SK-N-SH (cell line): ENCODE measurements at regions not wholly inside any gene's neighbourhood (a gene's known extent, or its start where the extent isn't known, plus 50 kb on each side); places are given as distances from the start of the nearest gene placed in this dataset.

Experiments
- CTCF ChIA-PET: fragments of 300-600, 350-600 bp; formaldehyde crosslinking; extraction: SDS; loops from one replicate; lab custom pipeline; 2021; lab: Yijun Ruan, JAX
- POLR2A ChIA-PET: fragments of 350-600 bp; sonication (Branson Sonifier 250); formaldehyde crosslinking; extraction: SDS; loops from one replicate; lab custom pipeline; 2020; ENCODE audit warnings: antibody characterized with exemption, inconsistent platforms; lab: Yijun Ruan, JAX
- DNase-seq: peaks from one replicate; pipeline ENCODE4 v3.0.0; 2012
- H2AFZ ChIP-seq: fragments of 200-600 bp; sonication (generic); 2 replicates; pipeline ENCODE4 v1.8.1; 2016; ENCODE audit warnings: antibody characterized with exemption, mild to moderate bottlenecking, low read depth
- H3F3A ChIP-seq: fragments of 200-600 bp; sonication (generic); replicated peaks from 2 replicates; pipeline ENCODE3; 2016; ENCODE audit warnings: antibody characterized with exemption, mild to moderate bottlenecking; ENCODE audit not compliant: insufficient read depth
- H3K27ac ChIP-seq, 2 experiments: fragments of 200-500 bp in 1 of 2; fragments of 200-600 bp in 1 of 2; sonication (Bioruptor generic) in 1 of 2; sonication (generic), shearing (Covaris generic) in 1 of 2; 2 replicates each; pipeline versions ENCODE4 v1.5.1 to v1.6.1; 2014 to 2016; ENCODE audit warnings: low read depth in 2 of 2, inconsistent platforms in 1 of 2, low read length in 1 of 2, mild to moderate bottlenecking in 1 of 2, mixed read lengths in 1 of 2
- H3K27me3 ChIP-seq: fragments of 200-600 bp; sonication (generic), shearing (Covaris generic); 2 replicates; pipeline ENCODE4 v1.6.1; 2016; ENCODE audit warnings: mixed run types; ENCODE audit not compliant: insufficient read depth
- H3K36me3 ChIP-seq, 2 experiments: fragments of 200-500 bp in 1 of 2; fragments of 200-600 bp in 1 of 2; sonication (Bioruptor generic) in 1 of 2; sonication (generic) in 1 of 2; replicated peaks in 1 of 2; 2 replicates each; pipeline versions ENCODE3 to v1.5.1; 2014 to 2016; ENCODE audit warnings: low read length in 1 of 2, mild to moderate bottlenecking in 1 of 2; ENCODE audit not compliant: insufficient read depth in 2 of 2, control insufficient read depth in 1 of 2
- H3K4me1 ChIP-seq, 2 experiments: fragments of 200-500 bp in 1 of 2; fragments of 200-600 bp in 1 of 2; sonication (Bioruptor generic) in 1 of 2; sonication (generic), shearing (Covaris generic) in 1 of 2; 2 replicates each; pipeline versions ENCODE4 v1.5.1 to v1.6.1; 2014 to 2016; ENCODE audit warnings: low read depth in 1 of 2, low read length in 1 of 2, mixed run types in 1 of 2; ENCODE audit not compliant: insufficient read depth in 2 of 2, control insufficient read depth in 1 of 2
- H3K4me2 ChIP-seq: fragments of 200-600 bp; sonication (generic), shearing (Covaris generic); 2 replicates; pipeline ENCODE4 v1.6.1; 2017; ENCODE audit warnings: mixed run types
- H3K4me3 ChIP-seq, 2 experiments: fragments of 200-500 bp in 1 of 2; fragments of 200-600 bp in 1 of 2; sonication (Bioruptor generic) in 1 of 2; sonication (generic), shearing (Covaris generic) in 1 of 2; 2 replicates each; pipeline versions ENCODE4 v1.5.1 to v1.8.1; 2014 to 2016; ENCODE audit warnings: low read depth in 2 of 2, inconsistent platforms in 1 of 2, low read length in 1 of 2, mild to moderate bottlenecking in 1 of 2, mixed read lengths in 1 of 2, moderate library complexity in 1 of 2
- H3K79me2 ChIP-seq: fragments of 200-600 bp; sonication (generic); 2 replicates; pipeline ENCODE4 v1.8.1; 2017; ENCODE audit warnings: mild to moderate bottlenecking; ENCODE audit not compliant: insufficient read depth
- H3K9ac ChIP-seq: fragments of 200-600 bp; sonication (generic); 2 replicates; pipeline ENCODE4 v1.6.1; 2017; ENCODE audit warnings: mixed run types
- H3K9me2 ChIP-seq: fragments of 200-600 bp; sonication (generic); 2 replicates; pipeline ENCODE4 v1.6.1; 2017; ENCODE audit warnings: mixed run types
- H3K9me3 ChIP-seq: fragments of 200-600 bp; sonication (generic); 2 replicates; pipeline ENCODE4 v1.6.1; 2017; ENCODE audit warnings: mixed run types, mild to moderate bottlenecking, moderate library complexity
- H4K20me1 ChIP-seq: fragments of 200-600 bp; sonication (generic); 2 replicates; pipeline ENCODE4 v1.6.1; 2017; ENCODE audit warnings: mild to moderate bottlenecking, mixed run types; ENCODE audit not compliant: insufficient read depth
- CHD2 ChIP-seq: fragments of 150-350 bp; IDR thresholded peaks from 2 replicates; pipeline ENCODE4 v1.6.1; 2018; ENCODE audit warnings: low read length; ENCODE audit not compliant: partially characterized antibody
- EP300 ChIP-seq, 2 experiments: IDR thresholded peaks; 2 replicates each; pipeline versions ENCODE4 v1.4.0 to v1.6.1; 2012; ENCODE audit warnings: borderline replicate concordance in 1 of 2, low read depth in 1 of 2, low read length in 1 of 2
- GABPA ChIP-seq: IDR thresholded peaks from 2 replicates; pipeline ENCODE4 v1.4.0; 2012; ENCODE audit warnings: low read depth, mild to moderate bottlenecking
- GATA2 ChIP-seq: sonication (generic); formaldehyde crosslinking; IDR thresholded peaks from 2 replicates; pipeline ENCODE4 v1.5.0; 2020; ENCODE audit warnings: mild to moderate bottlenecking, missing genetic modification reagents
- MEF2A ChIP-seq: IDR thresholded peaks from 2 replicates; pipeline ENCODE4 v1.4.0; 2012; ENCODE audit warnings: low read depth, borderline replicate concordance
- NFIC ChIP-seq: IDR thresholded peaks from 2 replicates; pipeline ENCODE4 v1.4.0; 2012; ENCODE audit warnings: borderline replicate concordance
- NRF1 ChIP-seq: IDR thresholded peaks from 2 replicates; pipeline ENCODE4 v1.6.1; 2012; ENCODE audit warnings: low read depth, mild to moderate bottlenecking, low read length
- POLR2AphosphoS5 ChIP-seq: IDR thresholded peaks from 2 replicates; pipeline ENCODE4 v1.6.1; 2012; ENCODE audit warnings: low read depth, low read length
- RCOR1 ChIP-seq: fragments of 150-350 bp; IDR thresholded peaks from 2 replicates; pipeline ENCODE4 v1.6.1; 2017; ENCODE audit warnings: antibody characterized with exemption, low read length
- RFX5 ChIP-seq: IDR thresholded peaks from 2 replicates; pipeline ENCODE4 v1.6.1; 2012; ENCODE audit warnings: mild to moderate bottlenecking, improper control_type of control experiment, low read length
- SIN3A ChIP-seq: IDR thresholded peaks from 2 replicates; pipeline ENCODE4 v1.6.1; 2012; ENCODE audit warnings: low read depth, mild to moderate bottlenecking, low read length, moderate library complexity, borderline replicate concordance
- SMC3 ChIP-seq: IDR thresholded peaks from 2 replicates; pipeline ENCODE4 v1.6.1; 2012; ENCODE audit warnings: low read depth, low read length, improper control_type of control experiment
- TAF1 ChIP-seq: IDR thresholded peaks from 2 replicates; pipeline ENCODE4 v1.6.1; 2012; ENCODE audit warnings: low read depth, mild to moderate bottlenecking, low read length, moderate library complexity, borderline replicate concordance
- TEAD4 ChIP-seq: IDR thresholded peaks from 2 replicates; pipeline ENCODE4 v1.4.0; 2012; ENCODE audit warnings: mild to moderate bottlenecking, borderline replicate concordance; ENCODE audit not compliant: insufficient read depth
- YY1 ChIP-seq: IDR thresholded peaks from 2 replicates; pipeline ENCODE4 v1.4.0; 2012; ENCODE audit warnings: low read depth, mild to moderate bottlenecking
- WGBS: methylation state at CpG from one replicate; pipeline ENCODE4 v1.1.6; 2017; ENCODE audit warnings: low lambda C conversion rate; 5-methylcytosine and 5-hydroxymethylcytosine counted together
- TF ChIP-seq, protein P1 (sequence below): IDR thresholded peaks from 2 replicates; pipeline ENCODE4 v1.4.0; 2012; ENCODE audit warnings: low read depth
- TF ChIP-seq, protein P2 (sequence below): IDR thresholded peaks from 2 replicates; pipeline ENCODE4 v1.4.0; 2012; ENCODE audit warnings: low read depth, borderline replicate concordance
- TF ChIP-seq, protein P3 (sequence below): fragments of 200-600 bp; sonication (generic); IDR thresholded peaks from 2 replicates; pipeline ENCODE4 v1.6.1; 2017; ENCODE audit warnings: antibody characterized with exemption, mild to moderate bottlenecking, moderate library complexity
- TF ChIP-seq, protein P4 (sequence below): IDR thresholded peaks from 2 replicates; pipeline ENCODE4; 2012
- TF ChIP-seq, protein P5 (sequence below): IDR thresholded peaks from 2 replicates; pipeline ENCODE4 v1.6.1; 2012; ENCODE audit warnings: mild to moderate bottlenecking, low read depth, low read length, moderate library complexity

DNA sequence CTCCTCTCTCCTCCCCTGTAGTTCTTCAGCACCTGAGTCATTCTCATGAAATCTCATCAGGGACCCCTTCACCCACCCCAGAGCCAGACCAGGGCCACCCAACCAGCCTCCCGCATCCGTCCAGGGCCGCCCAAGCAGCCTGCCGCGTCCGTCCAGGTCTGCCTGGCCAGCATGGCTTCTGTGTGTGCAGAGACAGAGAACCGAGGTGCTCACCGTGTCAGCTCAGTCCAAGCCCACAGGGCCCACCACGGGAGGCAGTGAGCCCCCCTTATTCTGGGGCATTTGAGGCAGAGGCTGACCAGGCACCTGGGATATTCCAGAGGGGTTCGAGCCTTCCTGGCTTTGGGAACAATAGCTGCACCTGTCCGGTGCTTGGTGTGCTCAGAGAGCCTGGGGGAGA lies 1117.3 kb downstream of the BRD1 start:
- WGBS, result 15% methylated on average over 5 of the region's 11 CpGs
- Histone ChIP-seq H3K4me3 (no peak overlapping the region), H3K9ac (no peak overlapping the region), H3K4me2 (no peak overlapping the region), H3F3A (no peaks in the 10 kb centered on the region), H3K4me1 (no peaks in the 10 kb centered on the region; a peak in 1 of 4 replicates), H4K20me1 (no peaks in the 10 kb centered on the region), H3K9me3 (no peaks in the 10 kb centered on the region)
- POLR2A ChIA-PET, result no interaction called here
- TF ChIP-seq NFIC, result no peak
- TF ChIP-seq, protein P1, sequence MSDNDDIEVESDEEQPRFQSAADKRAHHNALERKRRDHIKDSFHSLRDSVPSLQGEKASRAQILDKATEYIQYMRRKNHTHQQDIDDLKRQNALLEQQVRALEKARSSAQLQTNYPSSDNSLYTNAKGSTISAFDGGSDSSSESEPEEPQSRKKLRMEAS, result no peak
- TF ChIP-seq MEF2A, result no peak
- TF ChIP-seq YY1, result no peak
- TF ChIP-seq TEAD4, result no peak
- TF ChIP-seq GATA2 (CRISPR knock-in tag), result no peak
- no peak for TF ChIP-seq SIN3A
- no peak for TF ChIP-seq GABPA
- TF ChIP-seq, protein P2, sequence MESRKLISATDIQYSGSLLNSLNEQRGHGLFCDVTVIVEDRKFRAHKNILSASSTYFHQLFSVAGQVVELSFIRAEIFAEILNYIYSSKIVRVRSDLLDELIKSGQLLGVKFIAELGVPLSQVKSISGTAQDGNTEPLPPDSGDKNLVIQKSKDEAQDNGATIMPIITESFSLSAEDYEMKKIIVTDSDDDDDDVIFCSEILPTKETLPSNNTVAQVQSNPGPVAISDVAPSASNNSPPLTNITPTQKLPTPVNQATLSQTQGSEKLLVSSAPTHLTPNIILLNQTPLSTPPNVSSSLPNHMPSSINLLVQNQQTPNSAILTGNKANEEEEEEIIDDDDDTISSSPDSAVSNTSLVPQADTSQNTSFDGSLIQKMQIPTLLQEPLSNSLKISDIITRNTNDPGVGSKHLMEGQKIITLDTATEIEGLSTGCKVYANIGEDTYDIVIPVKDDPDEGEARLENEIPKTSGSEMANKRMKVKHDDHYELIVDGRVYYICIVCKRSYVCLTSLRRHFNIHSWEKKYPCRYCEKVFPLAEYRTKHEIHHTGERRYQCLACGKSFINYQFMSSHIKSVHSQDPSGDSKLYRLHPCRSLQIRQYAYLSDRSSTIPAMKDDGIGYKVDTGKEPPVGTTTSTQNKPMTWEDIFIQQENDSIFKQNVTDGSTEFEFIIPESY, result no peak
- TF ChIP-seq, protein P3, sequence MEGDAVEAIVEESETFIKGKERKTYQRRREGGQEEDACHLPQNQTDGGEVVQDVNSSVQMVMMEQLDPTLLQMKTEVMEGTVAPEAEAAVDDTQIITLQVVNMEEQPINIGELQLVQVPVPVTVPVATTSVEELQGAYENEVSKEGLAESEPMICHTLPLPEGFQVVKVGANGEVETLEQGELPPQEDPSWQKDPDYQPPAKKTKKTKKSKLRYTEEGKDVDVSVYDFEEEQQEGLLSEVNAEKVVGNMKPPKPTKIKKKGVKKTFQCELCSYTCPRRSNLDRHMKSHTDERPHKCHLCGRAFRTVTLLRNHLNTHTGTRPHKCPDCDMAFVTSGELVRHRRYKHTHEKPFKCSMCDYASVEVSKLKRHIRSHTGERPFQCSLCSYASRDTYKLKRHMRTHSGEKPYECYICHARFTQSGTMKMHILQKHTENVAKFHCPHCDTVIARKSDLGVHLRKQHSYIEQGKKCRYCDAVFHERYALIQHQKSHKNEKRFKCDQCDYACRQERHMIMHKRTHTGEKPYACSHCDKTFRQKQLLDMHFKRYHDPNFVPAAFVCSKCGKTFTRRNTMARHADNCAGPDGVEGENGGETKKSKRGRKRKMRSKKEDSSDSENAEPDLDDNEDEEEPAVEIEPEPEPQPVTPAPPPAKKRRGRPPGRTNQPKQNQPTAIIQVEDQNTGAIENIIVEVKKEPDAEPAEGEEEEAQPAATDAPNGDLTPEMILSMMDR, result no peak
- TF ChIP-seq NRF1, result no peak
- TF ChIP-seq, protein P4, sequence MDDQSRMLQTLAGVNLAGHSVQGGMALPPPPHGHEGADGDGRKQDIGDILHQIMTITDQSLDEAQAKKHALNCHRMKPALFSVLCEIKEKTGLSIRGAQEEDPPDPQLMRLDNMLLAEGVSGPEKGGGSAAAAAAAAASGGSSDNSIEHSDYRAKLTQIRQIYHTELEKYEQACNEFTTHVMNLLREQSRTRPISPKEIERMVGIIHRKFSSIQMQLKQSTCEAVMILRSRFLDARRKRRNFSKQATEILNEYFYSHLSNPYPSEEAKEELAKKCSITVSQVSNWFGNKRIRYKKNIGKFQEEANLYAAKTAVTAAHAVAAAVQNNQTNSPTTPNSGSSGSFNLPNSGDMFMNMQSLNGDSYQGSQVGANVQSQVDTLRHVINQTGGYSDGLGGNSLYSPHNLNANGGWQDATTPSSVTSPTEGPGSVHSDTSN, result no peak
- TF ChIP-seq EP300 (IDR thresholded peaks at IDR 0.05; ENCODE audit: borderline replicate concordance in 1 of 2, low read depth in 1 of 2, low read length in 1 of 2), result no peak
- TF ChIP-seq TAF1, result no peak
- no peak for TF ChIP-seq SMC3
- TF ChIP-seq CHD2, result no peak
- no peak for TF ChIP-seq POLR2AphosphoS5
- TF ChIP-seq RFX5, result no peak
- TF ChIP-seq, protein P5, sequence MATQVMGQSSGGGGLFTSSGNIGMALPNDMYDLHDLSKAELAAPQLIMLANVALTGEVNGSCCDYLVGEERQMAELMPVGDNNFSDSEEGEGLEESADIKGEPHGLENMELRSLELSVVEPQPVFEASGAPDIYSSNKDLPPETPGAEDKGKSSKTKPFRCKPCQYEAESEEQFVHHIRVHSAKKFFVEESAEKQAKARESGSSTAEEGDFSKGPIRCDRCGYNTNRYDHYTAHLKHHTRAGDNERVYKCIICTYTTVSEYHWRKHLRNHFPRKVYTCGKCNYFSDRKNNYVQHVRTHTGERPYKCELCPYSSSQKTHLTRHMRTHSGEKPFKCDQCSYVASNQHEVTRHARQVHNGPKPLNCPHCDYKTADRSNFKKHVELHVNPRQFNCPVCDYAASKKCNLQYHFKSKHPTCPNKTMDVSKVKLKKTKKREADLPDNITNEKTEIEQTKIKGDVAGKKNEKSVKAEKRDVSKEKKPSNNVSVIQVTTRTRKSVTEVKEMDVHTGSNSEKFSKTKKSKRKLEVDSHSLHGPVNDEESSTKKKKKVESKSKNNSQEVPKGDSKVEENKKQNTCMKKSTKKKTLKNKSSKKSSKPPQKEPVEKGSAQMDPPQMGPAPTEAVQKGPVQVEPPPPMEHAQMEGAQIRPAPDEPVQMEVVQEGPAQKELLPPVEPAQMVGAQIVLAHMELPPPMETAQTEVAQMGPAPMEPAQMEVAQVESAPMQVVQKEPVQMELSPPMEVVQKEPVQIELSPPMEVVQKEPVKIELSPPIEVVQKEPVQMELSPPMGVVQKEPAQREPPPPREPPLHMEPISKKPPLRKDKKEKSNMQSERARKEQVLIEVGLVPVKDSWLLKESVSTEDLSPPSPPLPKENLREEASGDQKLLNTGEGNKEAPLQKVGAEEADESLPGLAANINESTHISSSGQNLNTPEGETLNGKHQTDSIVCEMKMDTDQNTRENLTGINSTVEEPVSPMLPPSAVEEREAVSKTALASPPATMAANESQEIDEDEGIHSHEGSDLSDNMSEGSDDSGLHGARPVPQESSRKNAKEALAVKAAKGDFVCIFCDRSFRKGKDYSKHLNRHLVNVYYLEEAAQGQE, result no peak
- no peak for TF ChIP-seq RCOR1
- TF ChIP-seq, all 33 proteins: peak for 0
- Histone ChIP-seq H2AFZ (no peak overlapping the region), H3K79me2 (no peaks in the 10 kb centered on the region), H3K27ac (no peak overlapping the region), H3K9me2 (no peaks in the 10 kb centered on the region), H3K27me3 (no peaks in the 10 kb centered on the region; the same call in 1 of the 2 replicates), H3K36me3 (no peaks in the 10 kb centered on the region)
- no peak for DNase-seq
- CTCF ChIA-PET, result no interaction called here
